HPDE6-E6E7 (cell line): ENCODE measurements at regions not wholly inside any gene's neighbourhood (a gene's known extent, or its start where the extent isn't known, plus 50 kb on each side); places are given as distances from the start of the nearest gene placed in this dataset.
A peak's percentile ranks its signal among the peaks of the same experiment; 100 is the strongest.

ENCODE experiments used
- DNase-seq: peaks from one replicate; pipeline ENCODE4 v3.0.0; 2011; ENCODE audit warnings: missing footprints; ENCODE audit errors: extremely low spot score

DNA sequence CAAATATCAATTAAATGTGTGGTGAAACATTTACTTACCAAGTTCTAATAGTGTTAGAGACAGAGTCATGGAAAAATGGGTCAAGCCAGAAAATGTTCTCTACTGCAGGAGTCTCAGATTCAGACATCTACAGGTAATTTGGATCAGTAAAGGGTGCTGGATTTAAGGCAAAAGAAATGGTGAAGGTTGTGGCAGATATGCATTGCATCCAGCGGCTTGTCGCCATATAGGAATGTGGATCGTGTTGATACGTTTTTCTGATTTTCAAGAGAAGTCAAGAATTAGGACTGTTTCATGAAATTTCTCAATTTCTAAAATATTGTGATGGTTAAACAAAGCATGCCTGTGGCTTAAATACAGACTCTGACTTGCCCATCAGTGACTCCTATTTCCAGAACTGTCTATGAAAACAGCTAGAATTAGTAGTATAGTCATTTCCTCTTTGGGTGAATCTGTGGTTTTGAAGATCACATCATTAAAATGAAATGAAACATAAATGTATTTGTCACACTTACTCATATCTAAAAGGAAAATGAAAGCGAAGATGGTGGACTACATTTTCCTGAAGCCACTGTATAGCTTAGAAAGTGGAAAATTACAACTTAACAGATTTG is 110.1 kb upstream of the VEGFC start:
- peak; percentile 45 for DNase-seq

DNA sequence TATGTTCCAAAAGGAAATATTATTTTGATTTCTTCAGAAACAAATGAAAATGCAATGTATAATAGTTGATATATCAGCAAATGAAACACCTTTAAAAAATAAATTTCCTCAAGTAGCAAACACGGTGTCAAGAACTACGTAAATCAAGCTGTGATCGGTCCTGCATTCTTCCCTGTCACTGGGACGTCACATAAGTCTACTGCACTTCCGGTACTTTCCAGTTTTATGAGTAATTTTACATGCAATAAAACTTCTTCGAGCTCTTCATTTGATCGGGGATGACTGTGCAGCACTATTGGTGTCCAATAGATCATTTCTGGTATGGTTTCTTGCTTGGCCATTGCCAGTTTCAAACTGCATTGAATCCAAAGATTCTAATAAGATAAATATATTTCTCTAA is 114.0 kb upstream of the VEGFC start:
- DNase-seq, result no peak

DNA sequence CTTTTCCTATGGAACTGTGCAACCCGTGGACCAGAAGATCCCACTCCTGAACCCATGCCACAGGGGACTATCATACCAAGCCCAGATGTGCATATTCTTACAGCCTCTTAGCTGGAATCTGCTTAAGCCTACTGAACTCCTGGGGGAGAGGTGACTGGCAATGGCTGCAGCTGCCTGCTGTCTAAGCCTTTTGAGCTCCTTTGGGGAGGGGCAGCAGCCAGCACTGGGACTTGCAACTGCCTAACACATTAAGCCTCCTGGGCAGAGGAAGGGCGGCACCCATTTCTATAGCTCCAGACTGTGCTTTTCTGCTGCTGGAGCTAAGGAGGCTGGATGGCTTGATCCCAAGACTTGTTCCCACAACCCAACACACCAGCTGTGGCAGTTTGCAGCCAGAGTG is 117.9 kb upstream of the VEGFC start:
- no peak for DNase-seq

DNA sequence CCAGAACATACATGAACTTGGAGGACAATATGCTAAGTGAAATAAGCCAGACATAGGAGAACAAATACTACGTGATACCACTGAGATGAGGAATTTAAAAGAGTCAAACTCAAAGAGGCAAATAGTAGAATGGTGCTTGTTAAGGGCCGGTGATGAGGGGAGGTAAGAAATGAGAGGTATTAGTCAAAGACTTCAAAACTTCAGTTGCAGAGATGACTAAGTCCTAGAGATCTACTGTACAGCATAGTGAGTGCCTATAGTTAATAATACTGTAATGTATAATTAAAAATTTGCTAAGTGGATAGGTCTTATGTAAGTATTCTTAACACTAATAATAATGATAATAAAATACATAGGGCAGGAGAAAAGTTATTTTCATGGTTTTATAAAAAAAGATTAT is 126.9 kb upstream of the VEGFC start:
- no peak for DNase-seq

DNA sequence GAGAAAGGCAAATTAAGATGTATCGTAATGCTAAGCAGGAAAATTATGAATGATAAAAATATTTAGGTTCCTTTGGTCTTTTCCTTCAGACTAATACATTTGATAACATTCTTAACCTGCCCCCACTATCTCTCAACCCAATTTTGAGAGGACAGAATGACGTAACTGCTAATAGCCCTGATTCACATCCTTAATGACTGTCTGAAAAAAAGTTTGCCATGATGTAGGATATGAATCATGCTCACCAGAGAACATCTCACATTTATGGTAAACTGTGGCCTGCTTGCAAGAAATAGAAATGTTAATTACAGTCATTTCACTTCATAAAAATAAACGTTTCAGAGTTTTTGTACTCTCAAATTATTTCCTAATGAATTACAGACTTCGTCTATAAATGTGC is 128.0 kb upstream of the VEGFC start:
- DNase-seq, result peak; percentile 21

DNA sequence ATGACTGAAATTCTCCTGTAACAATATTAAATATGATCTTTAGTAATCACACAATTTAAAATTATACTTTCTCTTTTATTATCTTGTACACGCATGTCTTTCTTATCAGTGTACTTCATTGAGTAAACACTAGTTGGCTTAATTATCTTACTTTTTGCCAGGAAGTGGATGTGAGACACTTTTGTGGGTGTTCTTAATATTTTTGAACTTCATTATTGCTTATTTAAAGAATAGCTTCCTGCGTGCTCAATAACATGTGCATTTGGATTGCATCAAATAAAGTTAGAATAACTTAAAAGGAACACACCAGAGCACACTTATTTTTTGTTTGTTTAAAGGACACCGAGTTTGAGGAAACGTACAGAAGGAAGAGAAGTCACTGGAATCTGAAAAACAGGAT is 128.5 kb upstream of the VEGFC start:
- DNase-seq, result no peak

DNA sequence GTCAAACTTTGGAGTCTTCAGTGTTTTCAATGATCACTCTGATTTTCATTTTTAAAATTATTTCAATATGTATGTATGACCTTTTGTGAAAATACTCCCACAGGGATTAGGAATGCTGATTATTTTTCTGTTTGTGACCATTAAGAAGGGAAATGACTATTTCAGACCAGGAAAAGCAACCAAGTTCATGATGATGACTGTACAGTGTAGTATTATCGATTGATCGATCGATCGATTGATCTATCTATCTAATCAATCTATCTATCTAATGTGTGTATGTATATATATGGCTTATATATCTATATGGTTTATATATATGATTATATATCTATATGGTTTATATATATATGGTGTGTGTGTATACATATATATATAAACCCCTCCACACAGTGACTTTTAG is 131.5 kb upstream of the VEGFC start:
- DNase-seq, result no peak

DNA sequence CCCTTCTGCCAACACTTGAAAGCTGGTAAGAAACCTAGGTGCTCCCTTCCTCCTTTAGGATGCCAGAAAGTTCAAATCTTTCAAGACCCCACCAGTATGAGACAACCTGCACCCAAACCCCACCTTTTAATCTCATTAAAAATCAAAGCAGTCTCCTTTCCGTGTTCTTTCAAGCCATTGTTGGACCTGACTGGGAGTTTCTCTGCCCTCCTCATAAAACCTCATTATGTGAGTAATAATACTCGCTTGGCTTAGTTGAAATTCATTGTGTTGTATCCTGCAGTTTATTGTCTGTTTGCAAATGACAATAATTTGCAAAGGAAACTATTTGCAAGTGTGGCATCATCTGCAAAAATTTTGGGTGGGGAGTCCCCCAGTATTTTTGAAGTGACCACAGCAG is 133.2 kb upstream of the VEGFC start:
- DNase-seq, result no peak

DNA sequence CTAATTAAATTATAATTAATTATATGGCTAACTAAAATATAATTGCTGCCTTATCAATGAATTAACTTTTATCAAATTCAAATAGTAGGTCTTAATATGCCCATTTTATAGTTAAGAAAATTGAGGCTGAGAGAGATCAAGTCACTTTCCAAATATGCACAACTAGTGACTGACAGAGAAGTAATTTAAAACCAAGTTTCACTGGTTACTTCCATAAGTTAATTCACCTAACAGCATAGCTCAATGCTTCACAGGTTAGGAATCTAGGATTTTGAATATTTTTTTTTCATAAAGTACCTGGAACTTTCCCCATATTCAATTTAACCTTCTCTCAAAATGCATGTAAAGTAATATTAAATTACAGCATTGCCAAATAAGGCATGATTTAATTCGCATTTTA is 134.4 kb upstream of the VEGFC start:
- no peak for DNase-seq

DNA sequence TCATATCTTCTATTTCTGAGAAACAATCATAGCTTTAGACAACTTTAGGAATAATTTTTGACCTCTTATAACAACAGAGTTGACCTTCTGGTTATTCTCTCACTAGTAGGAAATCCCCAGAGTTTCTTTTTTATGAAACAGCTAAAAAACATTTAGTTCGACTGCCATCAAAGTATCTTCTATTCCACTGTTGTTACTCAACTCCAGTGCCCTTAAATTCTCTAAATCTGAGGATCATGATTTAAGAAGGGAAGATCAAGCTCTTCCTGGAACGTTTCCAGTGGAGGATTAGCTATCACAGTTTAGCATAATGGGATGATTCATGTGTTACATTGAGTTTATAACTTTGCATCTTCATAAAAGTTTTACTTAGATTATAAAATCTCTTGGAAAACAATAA is 134.9 kb upstream of the VEGFC start:
- peak; percentile 43 for DNase-seq

DNA sequence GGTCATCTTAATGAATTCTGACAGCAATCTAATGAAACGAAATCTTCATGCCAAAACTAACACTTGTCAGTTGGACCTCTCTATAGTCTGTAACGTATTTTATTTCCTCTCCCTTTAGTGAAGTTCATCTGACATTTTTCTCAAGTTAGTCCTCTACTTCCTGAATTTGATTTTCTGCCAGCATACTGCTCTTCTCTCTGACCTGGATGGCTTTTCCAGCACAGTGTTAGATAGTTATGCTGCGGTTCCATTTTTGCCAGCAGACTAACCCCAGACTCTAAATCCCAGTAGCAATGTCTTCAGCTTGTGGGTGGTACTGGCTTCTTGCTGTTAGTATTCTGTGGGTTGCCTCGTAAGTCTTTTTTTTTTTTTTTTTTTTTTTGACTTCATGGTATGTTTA is 146.7 kb upstream of the VEGFC start:
- no peak for DNase-seq

DNA sequence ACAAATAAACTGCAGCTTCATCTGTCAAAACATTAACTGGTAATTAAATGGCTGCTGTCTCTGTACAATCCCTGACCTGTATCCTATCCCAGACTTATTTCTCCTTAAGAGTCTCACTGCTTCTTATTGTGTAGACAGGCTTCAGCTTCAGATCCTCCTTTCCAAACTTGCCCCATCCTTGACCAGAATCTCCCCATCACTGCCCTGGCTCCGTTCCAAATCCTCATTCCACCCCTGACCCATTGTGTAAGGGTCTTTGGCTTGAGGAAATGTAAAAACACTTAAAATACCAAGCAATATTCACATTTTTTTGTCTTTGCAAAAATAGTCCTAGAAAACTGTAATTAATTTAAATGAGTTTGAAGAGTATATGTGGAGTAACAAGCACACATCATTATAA is 152.6 kb upstream of the VEGFC start:
- no peak for DNase-seq

DNA sequence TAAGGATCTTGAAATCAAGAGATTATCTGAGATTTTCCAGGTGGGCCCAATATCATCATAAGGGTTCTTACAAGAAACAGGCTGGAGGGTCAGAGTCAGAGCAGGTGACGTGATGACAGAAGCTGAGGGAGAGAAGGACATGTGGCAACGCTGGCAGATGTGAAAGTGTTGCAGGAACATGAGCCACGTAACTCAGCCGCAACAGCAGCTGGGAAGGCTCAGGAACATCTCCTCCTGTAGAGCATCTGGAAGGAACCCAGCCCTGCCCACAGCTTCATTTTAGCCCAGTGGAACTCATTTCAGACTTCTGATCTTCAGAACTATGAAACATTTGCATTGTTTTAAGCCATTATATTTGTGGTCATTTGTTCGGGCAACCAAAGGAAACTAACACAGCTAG is 156.3 kb upstream of the VEGFC start:
- no peak for DNase-seq

DNA sequence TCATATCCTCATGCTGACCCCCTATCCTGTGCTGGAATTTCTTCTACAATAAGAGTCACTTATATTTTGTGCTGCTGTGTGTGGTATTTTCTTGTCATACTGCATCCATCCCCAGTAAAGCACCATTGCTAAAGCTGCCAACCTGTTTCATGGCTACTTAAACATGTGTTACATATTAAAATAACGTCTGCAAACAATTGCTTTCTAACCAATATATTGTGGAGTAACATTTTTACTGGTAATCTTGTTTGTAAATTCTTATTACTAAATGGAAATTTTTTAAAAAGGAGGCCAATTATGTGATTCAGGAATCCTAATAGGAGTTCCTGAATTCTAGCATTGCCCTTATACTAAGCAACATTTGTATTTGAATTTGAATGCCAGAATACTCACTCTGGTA is 160.3 kb upstream of the VEGFC start:
- no peak for DNase-seq

DNA sequence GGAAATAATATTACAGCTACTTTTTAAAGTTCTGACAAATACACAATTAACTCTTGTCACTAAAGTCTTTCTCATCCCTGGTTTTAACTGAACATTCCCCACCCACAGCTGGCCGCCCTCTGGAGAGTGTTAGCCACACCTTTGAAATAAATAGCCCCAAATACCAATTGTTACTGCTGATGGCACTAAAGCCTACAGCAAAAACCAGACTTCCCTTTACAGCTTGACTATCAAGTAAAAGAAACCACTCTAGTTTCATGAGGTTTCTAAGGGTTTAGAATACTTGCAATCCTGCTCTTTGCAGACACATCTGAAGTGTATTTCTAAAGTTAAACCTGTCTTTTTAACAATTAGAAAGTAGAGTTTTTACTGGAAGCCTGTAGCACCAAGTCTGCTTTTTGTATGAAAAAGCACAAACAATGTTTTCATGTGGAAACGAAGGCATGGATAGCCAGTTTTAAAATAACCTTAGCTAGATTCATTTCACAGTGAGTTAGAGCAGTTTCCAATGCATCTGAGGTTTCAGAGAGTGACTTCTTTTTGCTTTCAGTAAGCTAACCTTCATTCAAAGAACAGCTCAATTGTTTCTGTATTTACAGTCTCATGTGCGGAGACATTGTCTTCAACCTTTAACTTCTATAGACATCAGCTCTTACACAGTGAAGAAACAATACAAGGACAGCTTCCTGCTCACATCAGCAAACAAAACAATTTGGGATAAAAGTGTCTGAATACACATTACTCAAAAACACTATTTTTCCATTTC is 164.8 kb upstream of the VEGFC start:
- DNase-seq, result no peak

DNA sequence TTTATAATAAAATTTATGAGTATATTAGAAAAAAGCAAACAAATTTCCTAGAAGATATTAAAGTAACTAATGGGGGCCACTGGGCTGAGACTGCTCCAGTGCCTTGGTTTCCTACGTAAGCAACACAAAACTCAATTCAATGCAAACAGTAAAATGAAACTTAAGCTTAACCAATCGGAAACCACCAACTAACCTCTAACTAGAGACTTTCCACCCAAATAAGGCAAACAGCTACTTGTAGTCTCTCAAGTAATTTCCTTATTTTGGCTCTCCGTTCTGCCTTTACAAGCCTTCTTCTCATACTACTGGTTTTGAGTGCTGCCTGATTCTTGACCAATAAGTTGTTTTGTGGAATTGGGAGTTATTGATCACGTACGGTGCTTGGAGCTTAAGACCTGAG is 167.3 kb upstream of the VEGFC start:
- DNase-seq, result no peak

DNA sequence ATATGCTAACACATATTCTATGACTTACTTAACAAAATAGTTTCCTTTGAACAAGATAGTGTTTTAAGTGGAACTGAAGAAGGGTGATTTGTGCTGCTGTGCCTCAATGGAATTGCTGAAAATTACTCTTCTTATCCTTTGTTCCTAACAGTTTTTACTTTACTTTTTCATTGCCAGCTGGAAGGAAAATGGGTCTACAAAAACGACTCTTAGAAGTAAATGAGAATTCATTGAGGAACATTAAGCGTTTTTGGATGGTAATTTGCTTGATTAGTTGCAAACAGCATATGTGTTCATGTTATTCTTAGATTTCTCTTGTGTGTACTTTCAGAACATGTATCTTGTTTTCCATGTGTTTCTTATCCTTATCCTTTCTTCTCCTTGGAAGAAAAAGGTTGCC is 170.4 kb upstream of the VEGFC start:
- no peak for DNase-seq

DNA sequence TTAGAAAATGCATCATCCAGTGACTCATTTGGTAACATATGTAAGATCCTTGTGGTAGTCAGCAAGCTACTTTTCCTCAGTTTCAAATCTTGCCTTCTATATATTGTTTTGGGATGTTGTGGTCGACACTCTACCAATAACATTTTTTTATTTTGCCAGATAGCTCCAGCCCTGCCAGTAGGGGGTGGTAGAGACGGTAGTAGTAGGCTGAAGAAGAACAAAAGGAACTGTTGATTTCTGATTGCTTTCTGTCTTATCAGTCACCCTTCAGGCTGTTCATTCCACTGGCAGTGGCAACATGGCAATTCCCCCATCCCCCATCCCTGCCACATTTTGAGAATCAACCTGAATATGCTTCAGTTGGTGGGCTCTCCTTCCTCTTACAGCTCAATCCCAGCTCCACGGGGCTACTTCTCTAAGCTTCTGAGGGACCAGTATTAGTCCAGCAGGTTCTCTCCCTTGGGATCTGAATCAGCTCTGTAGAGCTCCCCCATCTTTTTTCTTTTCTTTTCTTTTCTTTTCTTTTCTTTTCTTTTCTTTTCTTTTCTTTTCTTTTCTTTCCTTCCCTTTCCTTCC is 171.5 kb upstream of the VEGFC start:
- no peak for DNase-seq

DNA sequence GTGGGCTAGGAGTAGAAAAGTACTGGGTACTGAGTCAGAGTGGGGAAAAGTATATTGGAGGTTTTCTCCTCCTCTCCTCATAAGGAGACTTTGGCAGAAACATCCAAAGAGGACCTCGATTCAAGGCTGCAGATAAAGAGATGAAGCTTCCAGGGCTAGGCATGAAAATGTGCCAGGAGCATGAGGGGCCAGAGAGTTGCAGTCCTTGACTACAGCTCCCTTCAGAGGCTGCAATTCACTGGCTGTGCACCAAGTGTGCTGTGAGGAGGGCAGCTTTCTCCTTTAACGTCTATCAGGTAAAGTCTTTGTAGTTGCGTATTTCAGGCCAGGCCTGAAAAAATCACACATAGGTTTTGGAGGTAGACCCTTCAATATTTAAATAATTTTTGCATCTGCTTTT is 174.9 kb upstream of the VEGFC start:
- DNase-seq, result no peak

DNA sequence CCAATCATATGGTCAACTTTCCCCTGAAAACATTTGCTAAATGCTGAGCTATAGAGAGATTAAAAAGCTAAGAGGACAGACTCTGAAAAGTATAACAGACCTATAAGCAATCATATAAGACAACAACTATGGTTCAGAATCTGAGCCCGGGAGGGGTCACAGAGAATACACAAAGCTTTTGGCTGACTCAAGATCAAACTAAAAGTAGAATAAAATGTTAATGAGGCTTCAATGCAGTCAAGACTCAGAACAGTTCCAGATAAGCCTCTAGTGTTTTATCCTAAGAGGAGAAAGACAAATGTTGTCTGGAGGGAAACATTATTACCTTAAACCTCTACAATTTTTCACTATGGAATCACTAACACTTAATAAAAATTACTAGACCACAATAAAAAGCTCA is 175.4 kb upstream of the VEGFC start:
- DNase-seq, result no peak

DNA sequence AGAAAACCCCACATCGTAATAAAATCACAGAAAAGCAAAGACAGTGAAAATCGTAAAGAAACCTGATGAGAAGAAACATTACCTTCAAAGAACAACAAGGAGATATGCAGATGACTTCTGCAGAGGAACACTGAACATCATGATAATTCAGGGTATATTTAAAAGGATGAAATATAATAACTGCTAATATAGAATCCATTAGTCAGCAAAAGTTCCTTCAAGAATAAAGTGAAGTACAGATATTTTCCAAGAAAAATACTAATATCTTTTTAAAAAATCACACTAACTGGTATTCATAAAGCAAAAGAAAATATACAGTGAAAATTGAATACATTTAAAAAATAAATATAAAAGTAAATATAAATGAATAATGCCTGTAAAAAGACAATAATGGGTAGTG is 176.3 kb upstream of the VEGFC start:
- no peak for DNase-seq

DNA sequence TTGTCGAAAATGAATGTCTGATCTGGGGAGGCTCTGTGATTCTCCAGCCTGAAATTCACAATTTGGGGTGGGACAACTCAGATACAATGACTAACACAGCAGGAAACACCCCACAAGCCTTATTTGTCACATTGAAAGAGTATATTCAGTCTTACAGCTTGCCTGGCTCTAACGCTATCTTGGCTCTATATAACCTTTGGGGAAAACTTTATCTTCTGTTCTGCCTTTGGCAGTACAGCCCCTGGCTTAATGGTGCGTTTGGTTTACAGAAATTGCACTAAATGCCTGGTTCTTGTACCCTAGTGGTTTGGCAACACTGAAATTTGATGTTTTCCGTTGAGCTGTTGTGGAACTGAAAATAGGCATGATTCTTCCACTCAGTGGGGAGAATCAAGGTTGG is 178.1 kb upstream of the VEGFC start:
- DNase-seq, result no peak

DNA sequence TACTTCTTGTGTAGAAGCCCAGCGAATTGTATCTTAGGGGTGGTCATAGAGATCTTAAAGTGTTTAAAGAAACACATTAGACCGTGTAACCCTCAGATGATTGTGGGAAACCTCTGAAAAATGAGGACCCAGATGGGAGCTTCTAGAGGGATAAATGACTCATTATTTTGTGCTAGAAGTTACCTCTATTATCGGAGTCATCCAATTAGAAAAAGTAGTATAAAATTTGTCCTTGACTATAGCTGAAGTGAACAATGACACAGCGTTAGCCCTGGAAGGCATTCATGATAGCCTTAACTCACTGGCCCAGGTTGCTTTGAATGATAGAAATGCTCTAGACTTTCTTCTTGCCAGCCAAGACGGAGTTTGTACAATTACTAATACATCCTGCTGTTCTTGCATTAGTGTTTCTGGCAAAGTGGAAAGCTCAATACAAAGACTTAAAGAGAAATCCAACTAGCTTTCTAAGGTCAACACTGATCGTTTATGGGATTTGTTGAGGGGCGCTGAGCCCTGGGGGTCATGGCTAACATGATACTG is 178.9 kb upstream of the VEGFC start:
- no peak for DNase-seq
